ENCODE measurements at regions not wholly inside any gene's neighbourhood (a gene's known extent, or its start where the extent isn't known, plus 50 kb on each side); places are given as distances from the start of the nearest gene placed in this dataset.

- DNase-seq, result no peak
These were observed 198.2 kb downstream of the KIF4B start for GRCh38 chr5:155211764-155212163.

DNA sequence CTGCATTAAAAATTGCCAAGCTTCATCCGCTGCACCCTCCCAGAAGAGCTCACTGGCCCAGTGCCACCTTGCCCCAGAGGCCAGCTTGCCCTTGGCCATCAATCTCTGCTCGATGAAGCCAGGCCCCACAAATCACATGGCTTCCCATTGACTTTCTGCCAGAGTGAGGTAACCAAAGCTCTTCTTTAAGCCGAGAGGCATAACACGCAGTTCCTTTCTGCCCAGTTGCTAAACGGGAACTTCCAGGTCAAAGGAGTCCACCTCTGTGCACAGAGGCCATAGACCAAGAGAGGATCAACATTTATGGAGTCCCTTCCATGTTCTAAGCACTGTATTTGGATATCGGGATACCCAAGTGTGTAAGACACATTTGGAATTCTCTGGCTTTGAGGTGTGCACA, 208.8 kb downstream of the KIF4B start:
- no peak for DNase-seq

DNA sequence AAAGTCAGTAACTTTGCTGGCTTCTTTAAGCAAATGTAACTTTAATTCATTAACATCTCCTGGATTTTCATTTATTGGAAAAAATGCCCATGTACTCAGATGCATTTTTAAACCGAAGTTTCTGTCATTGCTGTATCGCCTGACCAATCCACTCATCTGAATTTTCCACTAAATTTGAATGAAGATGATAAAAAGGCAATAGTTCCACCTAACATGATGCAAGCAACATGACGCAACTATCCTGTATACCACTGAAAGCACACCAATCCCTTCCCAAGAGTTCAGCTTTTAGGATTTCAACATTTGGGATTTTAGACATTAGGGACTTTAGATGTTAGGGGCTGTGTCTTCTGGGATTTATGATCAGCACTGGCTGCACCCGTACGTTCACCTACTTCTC, 215.6 kb downstream of the KIF4B start:
- no peak for DNase-seq

DNA sequence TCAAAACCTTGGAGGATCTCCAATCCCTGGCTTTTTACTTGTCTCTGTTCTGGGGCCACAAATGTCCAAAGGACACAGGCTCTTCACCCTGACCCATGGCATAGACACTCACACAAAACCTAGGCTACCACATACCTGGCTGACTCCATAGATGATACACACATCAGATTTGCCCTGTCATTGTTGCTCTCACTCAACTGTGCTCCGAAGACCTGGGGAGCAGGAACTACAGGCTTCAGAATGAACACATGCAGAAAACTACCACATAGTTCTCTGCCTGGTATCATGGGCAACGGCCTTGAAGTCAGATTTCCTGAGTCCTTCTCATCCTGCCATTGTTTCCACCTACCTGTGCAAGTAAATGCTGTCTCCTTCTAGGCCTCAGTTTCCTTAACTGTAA, 226.2 kb downstream of the KIF4B start:
- no peak for DNase-seq

- no peak for DNase-seq
These were observed 237.0 kb downstream of the KIF4B start for GRCh38 chr5:155250596-155250995.

DNA sequence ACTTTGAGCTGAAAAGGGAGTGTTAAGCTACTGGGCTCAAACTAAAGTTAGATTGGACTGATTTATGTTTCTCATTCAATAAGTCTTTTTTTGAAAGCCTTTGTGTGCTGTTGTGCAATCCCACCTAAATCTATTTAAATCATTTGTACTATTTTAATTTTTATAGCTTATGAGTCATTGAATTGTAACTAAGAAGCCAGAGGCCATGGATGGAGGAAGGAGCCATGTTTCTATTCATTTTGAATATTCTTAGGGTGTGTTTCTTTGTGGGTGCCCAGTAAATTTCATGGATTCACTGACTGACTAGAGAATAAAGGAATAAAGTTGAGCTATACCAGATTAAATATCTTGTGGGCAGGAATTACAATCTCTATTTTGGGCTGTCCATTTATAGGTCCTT, 238.5 kb downstream of the KIF4B start:
- no peak for DNase-seq

DNA sequence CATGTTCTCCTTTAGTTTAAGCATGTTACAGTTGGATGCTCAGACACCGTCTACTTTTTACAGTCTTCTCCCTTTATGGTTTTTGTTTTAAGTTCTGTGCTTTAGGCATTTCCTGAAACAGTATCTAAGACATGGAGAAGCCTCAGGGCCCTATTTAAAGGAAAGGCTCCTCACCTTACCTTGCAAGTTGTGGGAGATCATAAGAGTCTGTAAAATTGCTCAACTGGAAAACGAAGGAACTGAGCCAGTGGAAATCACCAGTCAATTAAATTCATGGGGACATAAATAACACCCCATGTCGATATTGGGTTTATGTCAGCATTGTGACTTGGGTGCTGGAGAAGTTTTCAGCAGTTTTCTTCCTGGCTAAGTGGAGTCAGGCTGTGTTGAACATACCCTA, 239.2 kb downstream of the KIF4B start:
- no peak for DNase-seq

DNA sequence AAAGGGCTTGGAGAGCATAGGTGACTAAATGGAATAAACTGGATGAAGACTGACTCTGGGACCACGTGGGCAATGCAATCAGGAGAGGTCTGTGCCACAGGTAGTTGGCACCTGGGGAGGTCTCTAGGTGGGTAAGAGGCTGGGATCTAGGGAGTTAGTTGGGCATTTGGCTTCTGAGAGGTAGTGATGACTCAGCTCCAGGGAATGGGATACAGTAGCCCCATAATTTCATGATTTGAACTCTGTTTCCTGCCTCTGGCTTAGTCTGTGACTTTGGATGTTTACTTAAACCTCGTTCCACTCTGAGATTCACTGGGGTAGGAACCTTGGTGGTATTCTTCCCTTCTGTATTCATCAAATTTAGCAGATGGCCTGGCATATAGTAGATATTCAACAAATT, 240.8 kb downstream of the KIF4B start:
- DNase-seq, result no peak

DNA sequence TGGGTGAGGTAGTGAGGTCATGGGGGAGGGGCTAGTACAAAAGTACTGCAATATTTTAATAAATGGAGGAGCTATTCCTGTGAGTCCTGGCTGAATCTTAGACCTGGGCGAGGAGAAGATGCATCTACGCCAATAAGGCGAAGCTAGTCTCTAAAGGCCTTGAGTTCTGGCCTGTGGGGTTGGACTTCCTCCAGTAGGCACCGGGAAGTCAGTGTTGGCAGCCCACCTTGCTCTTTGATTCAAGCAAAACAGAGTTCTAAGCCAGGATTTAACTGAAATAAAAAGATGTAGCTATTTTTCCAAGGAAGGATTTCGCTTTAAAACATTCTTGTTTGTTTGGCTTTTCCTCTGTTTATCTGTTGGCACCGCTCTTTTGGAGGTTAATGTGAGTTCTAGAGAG, 244.6 kb downstream of the KIF4B start:
- no peak for DNase-seq

- DNase-seq, result no peak
These were observed 246.1 kb downstream of the KIF4B start for GRCh38 chr5:155259648-155260047.

DNA sequence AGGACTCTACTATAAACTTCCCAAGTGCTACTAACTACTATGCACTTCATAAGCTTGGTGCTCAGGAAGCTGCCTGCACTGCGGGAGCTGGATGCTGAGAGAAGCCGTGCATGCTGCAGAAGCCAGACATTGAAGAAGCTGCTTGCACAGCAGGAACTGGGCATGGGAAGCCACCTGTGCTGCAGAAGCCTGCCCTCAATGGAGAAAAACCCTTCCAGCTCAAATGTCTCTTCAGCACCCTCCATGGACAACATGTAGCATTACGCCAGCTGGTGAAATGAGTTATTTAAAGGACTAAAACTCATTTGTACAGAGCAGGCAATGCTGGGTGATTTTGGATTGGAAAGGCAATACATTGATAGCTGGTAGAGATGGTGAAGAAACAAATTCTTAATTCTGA, 247.2 kb downstream of the KIF4B start:
- DNase-seq, result no peak

GRCh38 chr5:155263381-155263780, 249.8 kb downstream of the KIF4B start:
- no peak for DNase-seq

- DNase-seq, result no peak
These were observed 251.3 kb downstream of the KIF4B start for GRCh38 chr5:155264809-155265208.

DNA sequence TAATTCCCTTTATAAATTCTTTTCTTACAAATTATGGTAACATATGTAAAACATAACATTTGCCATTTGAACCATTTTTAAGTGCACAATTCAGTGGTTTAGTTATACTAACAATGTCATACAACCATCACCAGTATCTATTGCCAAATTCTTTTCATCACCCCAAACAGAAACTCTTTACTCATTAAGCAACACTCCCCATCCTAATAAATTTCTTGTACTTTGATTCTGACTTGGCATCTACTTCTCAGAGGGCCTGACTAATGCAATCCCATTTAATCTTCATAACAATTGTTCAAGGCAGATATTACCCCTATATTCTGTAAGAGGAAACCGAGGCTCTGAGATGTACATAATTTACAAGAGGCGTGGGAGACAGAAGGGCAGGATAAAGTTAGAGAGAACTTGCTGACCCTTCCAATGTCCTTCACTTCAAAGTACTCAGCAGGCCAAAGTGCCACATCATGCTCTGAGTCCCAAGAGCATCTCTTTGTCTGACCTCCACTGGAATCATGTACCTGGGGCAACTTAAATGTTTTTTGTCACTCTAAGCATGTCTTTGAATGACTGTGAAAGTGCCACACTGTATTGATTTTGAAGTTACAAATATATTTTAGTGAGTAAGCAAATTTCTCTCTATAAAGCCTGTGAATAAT, 255.3 kb downstream of the KIF4B start:
- no peak for DNase-seq

- DNase-seq, result no peak
These were observed 257.2 kb downstream of the KIF4B start for GRCh38 chr5:155270725-155271124.

DNA sequence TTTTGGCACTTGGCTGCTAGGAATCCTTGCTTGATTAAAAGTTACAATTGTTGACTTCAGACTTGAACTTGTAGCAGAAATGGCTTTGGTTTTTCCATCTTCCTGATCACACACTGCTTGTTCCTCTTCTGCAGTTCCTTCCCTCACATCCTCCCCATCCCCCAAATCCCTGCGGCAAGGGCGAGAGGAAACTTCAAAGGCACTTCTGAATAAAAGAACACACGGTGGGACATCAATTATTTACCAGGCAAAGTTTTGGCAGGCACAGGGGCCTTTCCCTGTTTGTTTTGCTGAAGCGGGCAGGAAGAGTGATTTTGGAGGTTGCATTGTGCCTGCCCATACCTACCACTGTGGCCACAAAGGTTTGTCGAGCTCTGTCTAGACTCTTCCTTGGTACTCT, 260.9 kb downstream of the KIF4B start:
- DNase-seq, result no peak

- no peak for DNase-seq
These were observed 261.7 kb downstream of the KIF4B start for GRCh38 chr5:155275222-155275621.

DNA sequence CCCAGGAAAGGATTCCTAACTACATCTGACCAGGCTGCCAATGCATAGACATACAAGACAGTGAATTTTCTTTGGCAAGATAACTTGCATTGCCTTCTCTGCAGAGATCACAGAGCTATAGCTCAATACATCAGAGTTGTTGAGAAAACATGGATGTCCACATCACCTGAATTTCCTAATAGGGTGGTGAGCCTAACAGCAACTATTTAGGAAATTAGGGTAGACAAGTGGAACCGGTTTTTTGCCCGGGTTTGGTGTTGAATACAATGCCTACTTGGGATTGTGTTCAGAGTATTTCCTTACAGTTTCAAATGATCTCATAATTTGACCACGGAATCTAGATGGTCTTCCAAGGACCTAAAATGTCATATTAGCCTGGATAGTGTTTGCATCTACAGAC, 262.7 kb downstream of the KIF4B start:
- no peak for DNase-seq

GRCh38 chr5:155278532-155278931, 265.0 kb downstream of the KIF4B start:
- DNase-seq, result no peak

DNA sequence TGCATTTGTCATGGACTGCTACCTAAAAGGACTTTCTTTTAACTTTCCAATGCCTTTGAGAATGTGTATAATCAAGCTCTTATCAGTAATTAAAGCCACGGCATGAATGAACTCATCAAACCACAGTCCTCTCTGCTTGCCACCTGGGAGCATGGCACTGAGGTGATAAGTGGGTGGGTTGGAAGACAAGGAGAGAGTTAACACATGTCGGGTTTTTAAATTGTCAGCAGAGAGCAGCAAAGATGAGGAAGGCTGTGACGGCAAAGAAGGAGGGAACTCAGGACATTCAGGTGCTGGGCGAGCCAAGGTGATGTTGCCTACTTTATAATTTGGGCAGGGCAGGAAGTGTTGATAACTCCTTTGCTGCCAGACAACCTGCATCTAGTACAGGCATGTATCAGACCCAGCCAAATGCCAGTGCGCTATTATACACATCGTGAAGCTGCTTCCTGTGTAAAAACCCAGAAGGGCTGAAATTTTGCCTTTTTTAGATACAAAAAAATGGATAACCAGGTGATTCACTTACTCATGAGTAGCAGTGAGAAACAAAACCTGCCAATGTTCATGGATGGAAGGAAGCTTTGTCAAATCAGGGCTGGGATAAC, 269.1 kb downstream of the KIF4B start:
- no peak for DNase-seq

DNA sequence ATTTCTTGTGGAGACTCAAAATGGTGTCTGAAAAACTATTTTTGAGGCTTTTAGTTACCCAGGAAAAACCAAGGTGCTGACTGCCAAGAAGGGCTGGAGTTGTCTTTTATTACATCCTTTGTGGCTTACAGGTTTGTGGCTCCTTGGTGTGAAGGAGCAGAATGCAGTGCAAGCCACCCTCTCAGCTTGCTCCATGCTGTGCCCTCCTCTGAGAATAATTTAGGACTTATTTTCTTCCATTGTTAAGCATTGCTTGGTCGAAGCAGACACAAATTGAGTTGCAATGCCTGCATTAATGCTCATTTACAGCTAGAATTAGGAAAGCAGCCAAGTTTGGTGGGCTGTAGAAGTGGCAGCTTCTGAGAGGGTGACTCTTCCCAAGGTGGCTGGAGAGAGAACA, 272.2 kb downstream of the KIF4B start:
- DNase-seq, result no peak

- no peak for DNase-seq
These were observed 277.4 kb downstream of the KIF4B start for GRCh38 chr5:155290937-155291336.

- no peak for DNase-seq
These were observed 280.1 kb downstream of the KIF4B start for GRCh38 chr5:155293605-155294178.

GRCh38 chr5:155295111-155295510, 281.6 kb downstream of the KIF4B start:
- no peak for DNase-seq
